ENCODE measurements at regions not wholly inside any gene's neighbourhood (a gene's known extent, or its start where the extent isn't known, plus 50 kb on each side); places are given as distances from the start of the nearest gene placed in this dataset.

DNA sequence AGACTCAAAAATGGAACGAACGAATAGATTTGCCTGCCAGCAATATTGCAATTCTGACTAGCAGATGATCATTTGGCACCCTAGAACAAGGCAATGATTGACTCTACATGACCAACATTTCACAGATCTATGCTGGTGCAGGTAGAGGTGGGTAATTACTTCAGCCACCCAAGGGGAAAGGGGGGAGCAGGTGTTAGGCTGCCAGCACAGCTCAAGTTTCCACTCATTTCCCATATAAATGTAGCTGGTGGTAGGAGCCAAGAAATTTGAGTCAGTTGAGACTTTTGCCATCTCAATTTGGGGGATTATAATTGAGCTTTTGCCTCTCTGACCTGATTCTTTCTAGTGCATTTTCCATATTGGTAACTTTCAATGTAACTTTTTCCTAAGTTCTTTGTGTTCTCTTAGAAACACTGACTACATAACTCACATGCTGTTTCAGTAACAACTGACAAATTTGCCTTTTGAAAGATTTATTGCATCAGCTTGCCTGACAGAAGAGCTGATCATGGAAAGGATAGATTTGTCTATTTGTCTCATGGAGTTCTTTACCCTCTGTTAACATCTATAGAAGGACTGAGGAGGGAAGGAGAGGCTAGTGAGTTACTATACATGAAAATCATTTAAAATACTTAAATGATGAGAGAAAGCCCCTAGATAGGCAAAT is 902.5 kb downstream of the ZPLD1 start:
- TF ChIP-seq, protein P1, sequence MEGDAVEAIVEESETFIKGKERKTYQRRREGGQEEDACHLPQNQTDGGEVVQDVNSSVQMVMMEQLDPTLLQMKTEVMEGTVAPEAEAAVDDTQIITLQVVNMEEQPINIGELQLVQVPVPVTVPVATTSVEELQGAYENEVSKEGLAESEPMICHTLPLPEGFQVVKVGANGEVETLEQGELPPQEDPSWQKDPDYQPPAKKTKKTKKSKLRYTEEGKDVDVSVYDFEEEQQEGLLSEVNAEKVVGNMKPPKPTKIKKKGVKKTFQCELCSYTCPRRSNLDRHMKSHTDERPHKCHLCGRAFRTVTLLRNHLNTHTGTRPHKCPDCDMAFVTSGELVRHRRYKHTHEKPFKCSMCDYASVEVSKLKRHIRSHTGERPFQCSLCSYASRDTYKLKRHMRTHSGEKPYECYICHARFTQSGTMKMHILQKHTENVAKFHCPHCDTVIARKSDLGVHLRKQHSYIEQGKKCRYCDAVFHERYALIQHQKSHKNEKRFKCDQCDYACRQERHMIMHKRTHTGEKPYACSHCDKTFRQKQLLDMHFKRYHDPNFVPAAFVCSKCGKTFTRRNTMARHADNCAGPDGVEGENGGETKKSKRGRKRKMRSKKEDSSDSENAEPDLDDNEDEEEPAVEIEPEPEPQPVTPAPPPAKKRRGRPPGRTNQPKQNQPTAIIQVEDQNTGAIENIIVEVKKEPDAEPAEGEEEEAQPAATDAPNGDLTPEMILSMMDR (IDR thresholded peaks at IDR 0.05): no peak
- TF ChIP-seq POLR2A (IDR thresholded peaks at IDR 0.05) (no peak), POLR2AphosphoS5 (IDR thresholded peaks at IDR 0.05; ENCODE audit: insufficient read depth in 1 of 2, low read depth in 1 of 2) (no peak)
